WTC11 (cell line): ENCODE measurements at regions not wholly inside any gene's neighbourhood (a gene's known extent, or its start where the extent isn't known, plus 50 kb on each side); places are given as distances from the start of the nearest gene placed in this dataset.

ENCODE experiments used
- ATAC-seq: fragments of 200-7000 bp; cut with Tn5 transposase; 2 replicates; pipeline ENCODE4 v1.10.0; 2021; ENCODE audit warnings: mild to moderate bottlenecking, moderate library complexity
- CTCF ChIA-PET: fragments of 300-600 bp; sonication (Branson Sonifier 250); formaldehyde crosslinking; loops from one replicate; lab custom pipeline; 2021; ENCODE audit warnings: antibody characterized with exemption; lab: Charles Lee
- POLR2A ChIA-PET: fragments of 350-600 bp; sonication (Branson Sonifier 250); formaldehyde crosslinking; loops from one replicate; lab custom pipeline; 2021; ENCODE audit warnings: antibody characterized with exemption; lab: Charles Lee
- DNase-seq: peaks from one replicate; pipeline ENCODE4 v3.0.0; 2021; ENCODE audit warnings: low spot score
- H3K27ac Mint-ChIP-seq: 2 replicates; pipeline ENCODE4 v1.8.0; 2021; ENCODE audit warnings: mixed read lengths
- H3K27me3 Mint-ChIP-seq: 2 replicates; pipeline ENCODE4 v1.8.0; 2021; ENCODE audit warnings: low read depth, mild to moderate bottlenecking, moderate library complexity, mixed read lengths
- H3K36me3 Mint-ChIP-seq: 2 replicates; pipeline ENCODE4 v1.8.0; 2021; ENCODE audit warnings: mixed read lengths
- H3K4me1 Mint-ChIP-seq: 2 replicates; pipeline ENCODE4 v1.8.0; 2022; ENCODE audit warnings: mixed read lengths
- H3K4me3 Mint-ChIP-seq: 2 replicates; pipeline ENCODE4 v1.8.0; 2021; ENCODE audit warnings: mild to moderate bottlenecking, moderate library complexity, mixed read lengths
- H3K9me3 Mint-ChIP-seq: 2 replicates; pipeline ENCODE4 v1.8.0; 2021; ENCODE audit warnings: mixed read lengths
- ATF6 ChIP-seq: sonication (generic); formaldehyde crosslinking; IDR thresholded peaks from 2 replicates; pipeline ENCODE4 v1.8.1; 2023; ENCODE audit warnings: mild to moderate bottlenecking, missing genetic modification reagents
- E2F1 ChIP-seq: sonication (generic); formaldehyde crosslinking; IDR thresholded peaks from 2 replicates; pipeline ENCODE4 v1.8.0; 2022; ENCODE audit warnings: mild to moderate bottlenecking, missing genetic modification reagents
- ELF4 ChIP-seq: sonication (generic); formaldehyde crosslinking; IDR thresholded peaks from 2 replicates; pipeline ENCODE4 v1.8.1; 2022; ENCODE audit warnings: low read depth, mild to moderate bottlenecking, moderate library complexity, missing genetic modification reagents
- EMX1 ChIP-seq: fragments of 250-450 bp; sonication (Bioruptor Pico); IDR thresholded peaks from 2 replicates; pipeline ENCODE4 v1.8.0; 2021; ENCODE audit warnings: mild to moderate bottlenecking
- FOXP4 ChIP-seq: sonication (generic); formaldehyde crosslinking; IDR thresholded peaks from 2 replicates; pipeline ENCODE4 v1.8.0; 2022; ENCODE audit warnings: mild to moderate bottlenecking, missing genetic modification reagents
- JUN ChIP-seq: sonication (generic); formaldehyde crosslinking; IDR thresholded peaks from 2 replicates; pipeline ENCODE4 v1.8.0; 2023; ENCODE audit warnings: mild to moderate bottlenecking, missing genetic modification reagents
- NFYB ChIP-seq: sonication (generic); formaldehyde crosslinking; conservative IDR thresholded peaks from 2 replicates; pipeline ENCODE4 v1.8.0; 2022; ENCODE audit warnings: low read depth, missing genetic modification reagents
- NR2C2 ChIP-seq: sonication (generic); formaldehyde crosslinking; IDR thresholded peaks from 2 replicates; pipeline ENCODE4 v1.8.0; 2022; ENCODE audit warnings: mild to moderate bottlenecking, missing genetic modification reagents
- NR3C1 ChIP-seq: sonication (generic); formaldehyde crosslinking; conservative IDR thresholded peaks from 2 replicates; pipeline ENCODE4 v1.8.1; 2023; ENCODE audit warnings: low read depth, mild to moderate bottlenecking, missing genetic modification reagents
- RORB ChIP-seq: fragments of 250-450 bp; sonication (Bioruptor Pico); IDR thresholded peaks from 2 replicates; pipeline ENCODE4 v1.9.0; 2021; ENCODE audit warnings: mild to moderate bottlenecking
- SOX15 ChIP-seq: fragments of 250-450 bp; sonication (Bioruptor Pico); IDR thresholded peaks from 2 replicates; pipeline ENCODE4 v1.9.0; 2021; ENCODE audit warnings: mild to moderate bottlenecking
- SP1 ChIP-seq: sonication (generic); formaldehyde crosslinking; conservative IDR thresholded peaks from 2 replicates; pipeline ENCODE4 v1.8.1; 2022; ENCODE audit warnings: missing genetic modification reagents
- STAT6 ChIP-seq: sonication (generic); formaldehyde crosslinking; conservative IDR thresholded peaks from 2 replicates; pipeline ENCODE4 v1.8.1; 2023; ENCODE audit warnings: mild to moderate bottlenecking, low read depth, missing genetic modification reagents, moderate library complexity
- TEAD4 ChIP-seq: sonication (generic); formaldehyde crosslinking; IDR thresholded peaks from 2 replicates; pipeline ENCODE4 v1.8.0; 2022; ENCODE audit warnings: mild to moderate bottlenecking, missing genetic modification reagents
- ZNF219 ChIP-seq: sonication (generic); formaldehyde crosslinking; IDR thresholded peaks from 2 replicates; pipeline ENCODE4 v1.8.0; 2023; ENCODE audit warnings: missing genetic modification reagents, mild to moderate bottlenecking, borderline replicate concordance
- TF ChIP-seq, protein P1 (sequence below): sonication (generic); formaldehyde crosslinking; IDR thresholded peaks from 2 replicates; pipeline ENCODE4 v1.8.0; 2022; ENCODE audit warnings: missing genetic modification reagents
- TF ChIP-seq, protein P2 (sequence below): fragments of 250-450 bp; sonication (Bioruptor Pico); IDR thresholded peaks from 2 replicates; pipeline ENCODE4 v1.9.0; 2021; ENCODE audit warnings: mild to moderate bottlenecking
- TF ChIP-seq, protein P3 (sequence below): sonication (generic); formaldehyde crosslinking; IDR thresholded peaks from 2 replicates; pipeline ENCODE4 v1.8.0; 2023; ENCODE audit warnings: missing genetic modification reagents
- TF ChIP-seq, protein P4 (sequence below): sonication (generic); formaldehyde crosslinking; IDR thresholded peaks from 2 replicates; pipeline ENCODE4 v1.8.1; 2022; ENCODE audit warnings: low read depth, mild to moderate bottlenecking, moderate library complexity, missing genetic modification reagents, borderline replicate concordance
- TF ChIP-seq, protein P5 (sequence below): fragments of 250-450 bp; sonication (Bioruptor Pico); IDR thresholded peaks from 2 replicates; pipeline ENCODE4 v1.9.0; 2021; ENCODE audit warnings: moderate library complexity, mild to moderate bottlenecking, inconsistent platforms, borderline replicate concordance

DNA sequence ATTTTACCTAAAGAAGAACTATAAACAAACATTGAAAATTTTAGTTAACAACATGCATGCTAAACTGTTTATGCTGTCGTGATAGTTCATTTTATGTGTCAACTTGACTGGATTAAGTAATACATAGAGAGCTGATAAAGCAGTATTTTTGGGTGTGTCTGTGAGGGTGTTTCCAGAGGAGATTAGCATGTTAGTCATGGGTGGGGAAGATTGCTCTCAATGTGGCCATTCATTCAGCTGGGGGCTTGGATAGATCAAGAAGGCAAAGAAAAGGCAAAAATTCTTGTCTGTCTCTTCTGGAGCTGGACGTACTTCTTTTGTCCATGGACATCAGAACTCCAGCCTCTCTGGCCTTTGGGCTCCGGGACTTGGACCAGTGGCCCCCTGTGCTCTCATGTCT, 172.9 kb upstream of the SEMA3E start:
- peaks cover 2% of the 10 kb centered on the region; the same call in 1 of the 2 replicates for H3K4me1 Mint-ChIP-seq
- peaks cover 6% of the 10 kb centered on the region for H3K9me3 Mint-ChIP-seq
- H3K4me3 Mint-ChIP-seq: no peak overlapping the region
- DNase-seq (no peak), ATAC-seq (no peak)
- H3K27me3 Mint-ChIP-seq: no peaks in the 10 kb centered on the region
- H3K27ac Mint-ChIP-seq: no peak overlapping the region
- no peaks in the 10 kb centered on the region for H3K36me3 Mint-ChIP-seq
- TF ChIP-seq ATF6 (CRISPR knock-in tag): no peak
- no peak for TF ChIP-seq NFYB (CRISPR knock-in tag)
- no peak for TF ChIP-seq ZNF219 (CRISPR knock-in tag)
- no peak for TF ChIP-seq NR3C1 (CRISPR knock-in tag)
- no peak for TF ChIP-seq ELF4 (CRISPR knock-in tag)
- TF ChIP-seq STAT6: no peak
- TF ChIP-seq TEAD4 (CRISPR knock-in tag): no peak
- TF ChIP-seq E2F1 (CRISPR knock-in tag): no peak
- TF ChIP-seq SP1 (CRISPR knock-in tag): no peak
- TF ChIP-seq, protein P1, sequence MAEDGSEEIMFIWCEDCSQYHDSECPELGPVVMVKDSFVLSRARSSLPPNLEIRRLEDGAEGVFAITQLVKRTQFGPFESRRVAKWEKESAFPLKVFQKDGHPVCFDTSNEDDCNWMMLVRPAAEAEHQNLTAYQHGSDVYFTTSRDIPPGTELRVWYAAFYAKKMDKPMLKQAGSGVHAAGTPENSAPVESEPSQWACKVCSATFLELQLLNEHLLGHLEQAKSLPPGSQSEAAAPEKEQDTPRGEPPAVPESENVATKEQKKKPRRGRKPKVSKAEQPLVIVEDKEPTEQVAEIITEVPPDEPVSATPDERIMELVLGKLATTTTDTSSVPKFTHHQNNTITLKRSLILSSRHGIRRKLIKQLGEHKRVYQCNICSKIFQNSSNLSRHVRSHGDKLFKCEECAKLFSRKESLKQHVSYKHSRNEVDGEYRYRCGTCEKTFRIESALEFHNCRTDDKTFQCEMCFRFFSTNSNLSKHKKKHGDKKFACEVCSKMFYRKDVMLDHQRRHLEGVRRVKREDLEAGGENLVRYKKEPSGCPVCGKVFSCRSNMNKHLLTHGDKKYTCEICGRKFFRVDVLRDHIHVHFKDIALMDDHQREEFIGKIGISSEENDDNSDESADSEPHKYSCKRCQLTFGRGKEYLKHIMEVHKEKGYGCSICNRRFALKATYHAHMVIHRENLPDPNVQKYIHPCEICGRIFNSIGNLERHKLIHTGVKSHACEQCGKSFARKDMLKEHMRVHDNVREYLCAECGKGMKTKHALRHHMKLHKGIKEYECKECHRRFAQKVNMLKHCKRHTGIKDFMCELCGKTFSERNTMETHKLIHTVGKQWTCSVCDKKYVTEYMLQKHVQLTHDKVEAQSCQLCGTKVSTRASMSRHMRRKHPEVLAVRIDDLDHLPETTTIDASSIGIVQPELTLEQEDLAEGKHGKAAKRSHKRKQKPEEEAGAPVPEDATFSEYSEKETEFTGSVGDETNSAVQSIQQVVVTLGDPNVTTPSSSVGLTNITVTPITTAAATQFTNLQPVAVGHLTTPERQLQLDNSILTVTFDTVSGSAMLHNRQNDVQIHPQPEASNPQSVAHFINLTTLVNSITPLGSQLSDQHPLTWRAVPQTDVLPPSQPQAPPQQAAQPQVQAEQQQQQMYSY (CRISPR knock-in tag): no peak
- TF ChIP-seq NR2C2 (CRISPR knock-in tag): no peak
- TF ChIP-seq, protein P2, sequence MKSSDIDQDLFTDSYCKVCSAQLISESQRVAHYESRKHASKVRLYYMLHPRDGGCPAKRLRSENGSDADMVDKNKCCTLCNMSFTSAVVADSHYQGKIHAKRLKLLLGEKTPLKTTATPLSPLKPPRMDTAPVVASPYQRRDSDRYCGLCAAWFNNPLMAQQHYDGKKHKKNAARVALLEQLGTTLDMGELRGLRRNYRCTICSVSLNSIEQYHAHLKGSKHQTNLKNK (CRISPR knock-in tag): no peak
- TF ChIP-seq, protein P3, sequence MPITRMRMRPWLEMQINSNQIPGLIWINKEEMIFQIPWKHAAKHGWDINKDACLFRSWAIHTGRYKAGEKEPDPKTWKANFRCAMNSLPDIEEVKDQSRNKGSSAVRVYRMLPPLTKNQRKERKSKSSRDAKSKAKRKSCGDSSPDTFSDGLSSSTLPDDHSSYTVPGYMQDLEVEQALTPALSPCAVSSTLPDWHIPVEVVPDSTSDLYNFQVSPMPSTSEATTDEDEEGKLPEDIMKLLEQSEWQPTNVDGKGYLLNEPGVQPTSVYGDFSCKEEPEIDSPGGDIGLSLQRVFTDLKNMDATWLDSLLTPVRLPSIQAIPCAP (CRISPR knock-in tag): no peak
- POLR2A ChIA-PET: no interaction called here
- CTCF ChIA-PET: no interaction called here

- no peak overlapping the region for H3K27ac Mint-ChIP-seq
- ATAC-seq: no peak
- POLR2A ChIA-PET: no interaction called here
- TF ChIP-seq, protein P4, sequence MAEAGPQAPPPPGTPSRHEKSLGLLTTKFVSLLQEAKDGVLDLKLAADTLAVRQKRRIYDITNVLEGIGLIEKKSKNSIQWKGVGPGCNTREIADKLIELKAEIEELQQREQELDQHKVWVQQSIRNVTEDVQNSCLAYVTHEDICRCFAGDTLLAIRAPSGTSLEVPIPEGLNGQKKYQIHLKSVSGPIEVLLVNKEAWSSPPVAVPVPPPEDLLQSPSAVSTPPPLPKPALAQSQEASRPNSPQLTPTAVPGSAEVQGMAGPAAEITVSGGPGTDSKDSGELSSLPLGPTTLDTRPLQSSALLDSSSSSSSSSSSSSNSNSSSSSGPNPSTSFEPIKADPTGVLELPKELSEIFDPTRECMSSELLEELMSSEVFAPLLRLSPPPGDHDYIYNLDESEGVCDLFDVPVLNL (CRISPR knock-in tag): no peak
- TF ChIP-seq JUN (CRISPR knock-in tag) (no peak), FOXP4 (CRISPR knock-in tag) (no peak), SOX15 (CRISPR knock-in tag) (no peak), EMX1 (CRISPR knock-in tag) (no peak), RORB (CRISPR knock-in tag) (no peak), E2F1 (CRISPR knock-in tag) (no peak)
- TF ChIP-seq, protein P5, sequence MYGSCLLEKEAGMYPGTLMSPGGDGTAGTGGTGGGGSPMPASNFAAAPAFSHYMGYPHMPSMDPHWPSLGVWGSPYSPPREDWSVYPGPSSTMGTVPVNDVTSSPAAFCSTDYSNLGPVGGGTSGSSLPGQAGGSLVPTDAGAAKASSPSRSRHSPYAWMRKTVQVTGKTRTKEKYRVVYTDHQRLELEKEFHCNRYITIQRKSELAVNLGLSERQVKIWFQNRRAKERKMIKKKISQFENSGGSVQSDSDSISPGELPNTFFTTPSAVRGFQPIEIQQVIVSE (CRISPR knock-in tag): no peak
Measured at GRCh38 chr7:83820641-83821040, 171.7 kb upstream of the SEMA3E start.

More at GRCh38 chr7:83820641-83821040, 171.7 kb upstream of the SEMA3E start:
- Mint-ChIP-seq H3K27me3 (no peaks in the 10 kb centered on the region), H3K4me3 (no peak overlapping the region), H3K9me3 (peaks cover 6% of the 10 kb centered on the region), H3K4me1 (peaks cover 2% of the 10 kb centered on the region; the same call in 1 of the 2 replicates), H3K36me3 (no peaks in the 10 kb centered on the region)
- CTCF ChIA-PET: no interaction called here
- DNase-seq: no peak
